HepG2 (cell line): ENCODE measurements at regions not wholly inside any gene's neighbourhood (a gene's known extent, or its start where the extent isn't known, plus 50 kb on each side); places are given as distances from the start of the nearest gene placed in this dataset.

Experiments used
- ATAC-seq: fragments of 200-7000 bp; cut with Tn5 transposase; 3 replicates; pipeline ENCODE4 v1.9.1; 2020; ENCODE audit warnings: mild to moderate bottlenecking, moderate library complexity
- BruUV-seq: library from RNA; stranded (reverse); fragments of 400-500 nt; replicated peaks from 2 replicates; lab custom pipeline; 2021; lab: Mats Ljungman, UMichigan
- CTCF ChIA-PET: fragments of 300-600 bp; formaldehyde crosslinking; extraction: SDS; loops from one replicate; lab custom pipeline; 2021; ENCODE audit warnings: low total read pairs, inconsistent platforms, low intra/inter-chr PET ratio; lab: Yijun Ruan, JAX
- POLR2A ChIA-PET: fragments of 350-600 bp; sonication (Branson Sonifier 250); formaldehyde crosslinking; loops from one replicate; lab custom pipeline; 2020; ENCODE audit warnings: antibody characterized with exemption, inconsistent platforms; lab: Yijun Ruan, JAX
- DNase-seq: peaks from one replicate; pipeline ENCODE4 v3.0.0-alpha.2; 2015; ENCODE audit warnings: low spot score
- FAIRE-seq: peaks from 3 replicates; lab custom pipeline; 2011; peaks lifted over from hg19 to GRCh38; lab: Jason Lieb, UNC
- H2AFZ ChIP-seq: one replicate; pipeline ENCODE4 v1.6.1; 2011; ENCODE audit warnings: low read length, inconsistent platforms
- H3K27ac ChIP-seq: fragments of 300-600 bp; 3 replicates; pipeline ENCODE4 v1.8.0; 2011; ENCODE audit warnings: mixed run types, mild to moderate bottlenecking, mixed read lengths, low read length, inconsistent platforms; ENCODE audit not compliant: insufficient read depth; ENCODE audit errors: extremely low read length
- H3K27me3 ChIP-seq, 2 experiments: fragments of 200-600 bp in 1 of 2; 2 replicates in 1 of 2; 3 replicates in 1 of 2; pipeline versions ENCODE4 v1.6.0 to v1.8.0; 2011; ENCODE audit warnings: low read length in 2 of 2, mild to moderate bottlenecking in 2 of 2, moderate library complexity in 2 of 2, inconsistent platforms in 1 of 2; ENCODE audit not compliant: insufficient read depth in 2 of 2, control insufficient read depth in 1 of 2
- H3K36me3 ChIP-seq, 2 experiments: fragments of 200-600 bp in 1 of 2; replicated peaks in 1 of 2; 2 replicates in 1 of 2; 3 replicates in 1 of 2; pipeline versions ENCODE4 v1.5.1 to v1.8.0; 2011; ENCODE audit warnings: low read length in 2 of 2, inconsistent platforms in 1 of 2; ENCODE audit not compliant: insufficient read depth in 2 of 2, control insufficient read depth in 1 of 2
- H3K4me1 ChIP-seq: 2 replicates; pipeline ENCODE4 v1.5.1; 2012; ENCODE audit warnings: low read length, inconsistent platforms; ENCODE audit not compliant: insufficient read depth
- H3K4me2 ChIP-seq: 2 replicates; pipeline ENCODE4 v1.6.0; 2011; ENCODE audit warnings: low read depth, low read length, inconsistent platforms
- H3K4me3 ChIP-seq, 3 experiments: fragments of 200-600 bp in 1 of 3; sonication (generic), shearing (Covaris generic) in 1 of 3; replicated peaks in 1 of 3; 2 replicates each; pipeline ENCODE4 v1.5.1; 2011 to 2016; ENCODE audit warnings: low read length in 3 of 3, inconsistent platforms in 2 of 3, low read depth in 2 of 3, mild to moderate bottlenecking in 2 of 3, control low read depth in 1 of 3, mixed read lengths in 1 of 3; ENCODE audit not compliant: insufficient read depth in 1 of 3
- H3K79me2 ChIP-seq: one replicate; pipeline ENCODE4 v1.6.1; 2011; ENCODE audit warnings: low read length, inconsistent platforms; ENCODE audit not compliant: insufficient read depth
- H3K9ac ChIP-seq: 2 replicates; pipeline ENCODE4 v1.6.0; 2011; ENCODE audit warnings: mild to moderate bottlenecking, low read depth, low read length, inconsistent platforms; ENCODE audit not compliant: insufficient read depth
- H3K9me3 ChIP-seq: 2 replicates; pipeline ENCODE4 v1.5.1; 2012; ENCODE audit warnings: mild to moderate bottlenecking, low read length
- H4K20me1 ChIP-seq: 2 replicates; pipeline ENCODE4 v1.6.0; 2011; ENCODE audit warnings: inconsistent platforms, mild to moderate bottlenecking, low read length, moderate library complexity; ENCODE audit not compliant: insufficient read depth
- HNRNPK ChIP-seq: fragments of 200-400 bp; formaldehyde crosslinking; IDR thresholded peaks from 2 replicates; pipeline ENCODE4 v1.6.1; 2018; ENCODE audit warnings: low read length, low read depth, moderate library complexity, mild to moderate bottlenecking; ENCODE audit not compliant: poor library complexity, severe bottlenecking
- KMT2A ChIP-seq: sonication (generic); formaldehyde crosslinking; IDR thresholded peaks from 2 replicates; pipeline ENCODE4 v1.4.0; 2020; ENCODE audit warnings: missing genetic modification reagents
- ZFAT ChIP-seq: sonication (generic); formaldehyde crosslinking; conservative IDR thresholded peaks from 2 replicates; pipeline ENCODE4 v1.8.1; 2023; ENCODE audit warnings: missing genetic modification reagents, inconsistent platforms
- WGBS: methylation state at CpG from one replicate; pipeline ENCODE4 v1.1.6; 2017; ENCODE audit warnings: low lambda C conversion rate; 5-methylcytosine and 5-hydroxymethylcytosine counted together
- in situ Hi-C: cut with HindIII; loops from 2 replicates; pipeline ENCODE4 v1.10.0; 2017; ENCODE audit warnings: low pct_unique_long_range_greater_than_20kb; ENCODE audit not compliant: extremely low pct_ligation_motif_present
- intact Hi-C: fragments of 100-400 bp; cut with micrococcal nuclease; formaldehyde crosslinking; loops from one replicate; pipeline ENCODE4 v1.10.0; 2022; ENCODE audit not compliant: unreplicated experiment
- TF ChIP-seq, protein P1 (sequence below): sonication (generic); formaldehyde crosslinking; IDR thresholded peaks from 2 replicates; pipeline ENCODE4 v1.5.1; 2020; ENCODE audit warnings: mild to moderate bottlenecking, missing genetic modification reagents, moderate library complexity
- TF ChIP-seq, protein P2 (sequence below): sonication (generic); formaldehyde crosslinking; IDR thresholded peaks from 2 replicates; pipeline ENCODE4 v1.5.0; 2020; ENCODE audit warnings: mild to moderate bottlenecking, missing genetic modification reagents, moderate library complexity

DNA sequence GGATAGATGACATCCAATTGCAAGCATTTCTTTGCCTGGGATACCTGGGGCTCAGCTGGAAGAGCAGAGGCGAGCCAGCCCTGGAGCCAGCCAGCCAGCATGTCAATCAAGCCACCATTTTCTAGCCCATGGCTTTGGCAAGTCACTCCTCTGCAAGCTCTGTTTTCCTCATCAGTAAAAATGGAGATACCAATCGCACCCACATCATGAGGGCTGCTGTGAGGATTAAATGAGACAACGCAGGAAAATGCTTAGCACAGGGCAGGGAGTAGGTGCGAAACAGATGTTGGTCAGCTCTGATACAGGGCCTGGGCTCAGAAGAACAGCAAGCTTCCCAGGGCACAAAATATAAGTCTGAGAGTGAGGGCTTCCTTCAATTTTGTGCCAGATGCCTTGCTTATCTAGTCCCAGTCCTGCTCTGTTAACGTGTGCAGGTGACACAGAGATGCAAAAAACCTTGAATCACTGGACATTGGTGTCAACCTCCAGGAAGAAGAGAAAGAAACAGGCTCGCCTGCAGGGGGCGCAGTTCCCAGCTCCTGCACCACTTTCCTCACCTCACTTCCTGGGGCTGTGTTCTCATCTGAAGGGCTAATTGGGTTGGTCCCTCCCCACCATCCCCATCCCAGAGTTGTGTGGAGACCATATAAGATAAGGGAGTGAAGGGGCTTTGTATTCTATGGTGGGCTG lies 72.8 kb upstream of the CACUL1 start:
- CTCF ChIA-PET, result no interaction called here
- no peak for FAIRE-seq

DNA sequence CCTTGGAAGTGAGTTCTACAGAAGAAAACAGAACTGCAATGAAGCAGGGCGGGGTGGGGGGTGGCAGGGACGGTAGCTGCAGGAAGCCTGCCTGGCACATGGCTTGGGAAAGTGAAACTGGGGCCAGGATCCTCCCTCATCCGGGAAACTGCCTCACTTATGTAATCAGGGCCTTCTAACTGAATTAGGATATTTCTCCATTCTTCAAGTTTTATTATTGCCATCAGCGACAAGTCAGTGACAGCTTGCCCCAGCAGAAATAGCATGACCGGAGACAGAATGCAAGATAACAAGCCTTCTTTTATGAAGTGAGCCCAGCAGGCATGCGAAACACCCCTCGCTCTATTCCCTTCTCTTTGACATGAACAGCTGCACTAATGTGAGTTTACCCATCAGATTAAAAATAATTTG lies 77.5 kb upstream of the CACUL1 start:
- Histone ChIP-seq H2AFZ (no peak overlapping the region), H3K36me3 (no peaks in the 10 kb centered on the region), H4K20me1 (no peaks in the 10 kb centered on the region), H3K4me1 (peaks cover 10% of the 10 kb centered on the region; the same call in 1 of the 2 replicates), H3K27ac (no peak overlapping the region), H3K9me3 (no peaks in the 10 kb centered on the region), H3K79me2 (no peaks in the 10 kb centered on the region), H3K4me3 (peak overlapping the region in 1 of 3 experiments; percentile 15; a peak in 1 of 6 replicates), H3K4me2 (peak overlapping the region; percentile 53), H3K9ac (no peak overlapping the region), H3K27me3 (peaks cover 0 to 14% of the 10 kb centered on the region in 2 experiments; a peak in 1 of 5 replicates)
- no TSS peak for BruUV-seq
- FAIRE-seq (no peak), ATAC-seq (no peak), DNase-seq (no peak)
- in situ Hi-C loops, result no loop called here
- intact Hi-C loops, result no loop called here
- TF ChIP-seq ZFAT, result no peak
- TF ChIP-seq, protein P1, sequence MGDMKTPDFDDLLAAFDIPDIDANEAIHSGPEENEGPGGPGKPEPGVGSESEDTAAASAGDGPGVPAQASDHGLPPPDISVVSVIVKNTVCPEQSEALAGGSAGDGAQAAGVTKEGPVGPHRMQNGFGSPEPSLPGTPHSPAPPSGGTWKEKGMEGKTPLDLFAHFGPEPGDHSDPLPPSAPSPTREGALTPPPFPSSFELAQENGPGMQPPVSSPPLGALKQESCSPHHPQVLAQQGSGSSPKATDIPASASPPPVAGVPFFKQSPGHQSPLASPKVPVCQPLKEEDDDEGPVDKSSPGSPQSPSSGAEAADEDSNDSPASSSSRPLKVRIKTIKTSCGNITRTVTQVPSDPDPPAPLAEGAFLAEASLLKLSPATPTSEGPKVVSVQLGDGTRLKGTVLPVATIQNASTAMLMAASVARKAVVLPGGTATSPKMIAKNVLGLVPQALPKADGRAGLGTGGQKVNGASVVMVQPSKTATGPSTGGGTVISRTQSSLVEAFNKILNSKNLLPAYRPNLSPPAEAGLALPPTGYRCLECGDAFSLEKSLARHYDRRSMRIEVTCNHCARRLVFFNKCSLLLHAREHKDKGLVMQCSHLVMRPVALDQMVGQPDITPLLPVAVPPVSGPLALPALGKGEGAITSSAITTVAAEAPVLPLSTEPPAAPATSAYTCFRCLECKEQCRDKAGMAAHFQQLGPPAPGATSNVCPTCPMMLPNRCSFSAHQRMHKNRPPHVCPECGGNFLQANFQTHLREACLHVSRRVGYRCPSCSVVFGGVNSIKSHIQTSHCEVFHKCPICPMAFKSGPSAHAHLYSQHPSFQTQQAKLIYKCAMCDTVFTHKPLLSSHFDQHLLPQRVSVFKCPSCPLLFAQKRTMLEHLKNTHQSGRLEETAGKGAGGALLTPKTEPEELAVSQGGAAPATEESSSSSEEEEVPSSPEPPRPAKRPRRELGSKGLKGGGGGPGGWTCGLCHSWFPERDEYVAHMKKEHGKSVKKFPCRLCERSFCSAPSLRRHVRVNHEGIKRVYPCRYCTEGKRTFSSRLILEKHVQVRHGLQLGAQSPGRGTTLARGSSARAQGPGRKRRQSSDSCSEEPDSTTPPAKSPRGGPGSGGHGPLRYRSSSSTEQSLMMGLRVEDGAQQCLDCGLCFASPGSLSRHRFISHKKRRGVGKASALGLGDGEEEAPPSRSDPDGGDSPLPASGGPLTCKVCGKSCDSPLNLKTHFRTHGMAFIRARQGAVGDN (CRISPR knock-in tag), result peak; percentile 45
- ChIA-PET CTCF (no interaction called here), POLR2A (no interaction called here)
- 35% methylated on average over 7 of the region's 7 CpGs for WGBS

More for the DNA sequence above, 72.8 kb upstream of the CACUL1 start:
- no TSS peak for BruUV-seq
- Histone ChIP-seq H3K4me3 (no peak overlapping the region), H3K4me1 (peaks cover 10% of the 10 kb centered on the region; the same call in 1 of the 2 replicates), H3K27me3 (peaks cover 0 to 14% of the 10 kb centered on the region in 2 experiments; a peak in 1 of 5 replicates), H3K9ac (no peak overlapping the region), H3K79me2 (no peaks in the 10 kb centered on the region), H3K27ac (no peak overlapping the region), H3K9me3 (no peaks in the 10 kb centered on the region), H4K20me1 (no peaks in the 10 kb centered on the region), H2AFZ (no peak overlapping the region), H3K36me3 (no peaks in the 10 kb centered on the region), H3K4me2 (no peak overlapping the region)
- in situ Hi-C loops, result no loop called here
- DNase-seq (no peak), ATAC-seq (no peak)
- 35% methylated on average over 6 of the region's 7 CpGs for WGBS
- intact Hi-C loops, result no loop called here
- TF ChIP-seq HNRNPK (no peak), KMT2A (no peak)
- TF ChIP-seq, protein P2, sequence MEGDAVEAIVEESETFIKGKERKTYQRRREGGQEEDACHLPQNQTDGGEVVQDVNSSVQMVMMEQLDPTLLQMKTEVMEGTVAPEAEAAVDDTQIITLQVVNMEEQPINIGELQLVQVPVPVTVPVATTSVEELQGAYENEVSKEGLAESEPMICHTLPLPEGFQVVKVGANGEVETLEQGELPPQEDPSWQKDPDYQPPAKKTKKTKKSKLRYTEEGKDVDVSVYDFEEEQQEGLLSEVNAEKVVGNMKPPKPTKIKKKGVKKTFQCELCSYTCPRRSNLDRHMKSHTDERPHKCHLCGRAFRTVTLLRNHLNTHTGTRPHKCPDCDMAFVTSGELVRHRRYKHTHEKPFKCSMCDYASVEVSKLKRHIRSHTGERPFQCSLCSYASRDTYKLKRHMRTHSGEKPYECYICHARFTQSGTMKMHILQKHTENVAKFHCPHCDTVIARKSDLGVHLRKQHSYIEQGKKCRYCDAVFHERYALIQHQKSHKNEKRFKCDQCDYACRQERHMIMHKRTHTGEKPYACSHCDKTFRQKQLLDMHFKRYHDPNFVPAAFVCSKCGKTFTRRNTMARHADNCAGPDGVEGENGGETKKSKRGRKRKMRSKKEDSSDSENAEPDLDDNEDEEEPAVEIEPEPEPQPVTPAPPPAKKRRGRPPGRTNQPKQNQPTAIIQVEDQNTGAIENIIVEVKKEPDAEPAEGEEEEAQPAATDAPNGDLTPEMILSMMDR, result 0 out of 2 replicates have a peak, but pooled peaks have one; percentile 21
- POLR2A ChIA-PET, result no interaction called here
